H9 (cell line): ENCODE measurements at regions not wholly inside any gene's neighbourhood (a gene's known extent, or its start where the extent isn't known, plus 50 kb on each side); places are given as distances from the start of the nearest gene placed in this dataset.

ENCODE experiments used
- DNase-seq: peaks from one replicate; pipeline ENCODE4 v3.0.0-alpha.2; 2017
- H2AFZ ChIP-seq: one replicate; pipeline ENCODE4 v1.6.1; 2013; ENCODE audit warnings: mild to moderate bottlenecking, low read length, control low read depth, moderate library complexity
- H2AK5ac ChIP-seq: 2 replicates; pipeline ENCODE4 v1.6.1; 2013; ENCODE audit warnings: low read length, control low read depth, mixed read lengths; ENCODE audit not compliant: insufficient read length
- H2BK120ac ChIP-seq: one replicate; pipeline ENCODE4 v1.6.1; 2013; ENCODE audit warnings: low read depth, mild to moderate bottlenecking, low read length, control low read depth, inconsistent platforms; ENCODE audit not compliant: poor library complexity, severe bottlenecking
- H2BK12ac ChIP-seq: 2 replicates; pipeline ENCODE4 v1.6.1; 2013; ENCODE audit warnings: low read length, control low read depth, mixed read lengths, low read depth; ENCODE audit not compliant: insufficient read length
- H2BK15ac ChIP-seq: 2 replicates; pipeline ENCODE4 v1.6.1; 2013; ENCODE audit warnings: low read depth, low read length, control low read depth
- H2BK20ac ChIP-seq: one replicate; pipeline ENCODE4 v1.6.1; 2013; ENCODE audit warnings: low read depth, mild to moderate bottlenecking, low read length, control low read depth, inconsistent platforms; ENCODE audit not compliant: poor library complexity, severe bottlenecking
- H2BK5ac ChIP-seq: 2 replicates; pipeline ENCODE4 v1.6.1; 2013; ENCODE audit warnings: low read length, control low read depth, mixed read lengths; ENCODE audit not compliant: insufficient read length
- H3K14ac ChIP-seq: 2 replicates; pipeline ENCODE4 v1.6.1; 2013; ENCODE audit warnings: low read length, control low read depth; ENCODE audit not compliant: insufficient read depth
- H3K18ac ChIP-seq: 2 replicates; pipeline ENCODE4 v1.6.1; 2013; ENCODE audit warnings: low read depth, mild to moderate bottlenecking, mixed read lengths, low read length, control low read depth; ENCODE audit not compliant: insufficient read length
- H3K23ac ChIP-seq: 2 replicates; pipeline ENCODE4 v1.6.1; 2013; ENCODE audit warnings: low read length, control low read depth, mixed read lengths, low read depth; ENCODE audit not compliant: insufficient read length
- H3K23me2 ChIP-seq: 2 replicates; pipeline ENCODE4 v1.6.1; 2013; ENCODE audit warnings: low read depth, mild to moderate bottlenecking, mixed read lengths, low read length, control low read depth; ENCODE audit not compliant: insufficient read length, poor library complexity, severe bottlenecking
- H3K27ac ChIP-seq: 2 replicates; pipeline ENCODE4 v1.5.1; 2013; ENCODE audit warnings: low read length, control low read depth, mixed read lengths, low read depth; ENCODE audit not compliant: insufficient read length
- H3K27me3 ChIP-seq: 2 replicates; pipeline ENCODE4 v1.6.1; 2013; ENCODE audit warnings: low read length, control low read depth, inconsistent platforms; ENCODE audit not compliant: insufficient read depth
- H3K4ac ChIP-seq: 2 replicates; pipeline ENCODE4 v1.6.1; 2013; ENCODE audit warnings: low read depth, mild to moderate bottlenecking, control low read depth, inconsistent platforms, low read length, moderate library complexity
- H3K4me1 ChIP-seq: 2 replicates; pipeline ENCODE4 v1.6.1; 2013; ENCODE audit warnings: low read length, control low read depth, inconsistent platforms; ENCODE audit not compliant: insufficient read depth
- H3K4me2 ChIP-seq: 2 replicates; pipeline ENCODE4 v1.6.1; 2013; ENCODE audit warnings: low read length, control low read depth, mixed read lengths; ENCODE audit not compliant: insufficient read length, insufficient read depth
- H3K56ac ChIP-seq: 2 replicates; pipeline ENCODE4 v1.6.1; 2013; ENCODE audit warnings: low read depth, mild to moderate bottlenecking, mixed read lengths, low read length, control low read depth; ENCODE audit not compliant: insufficient read length
- H3K79me1 ChIP-seq: 2 replicates; pipeline ENCODE4 v1.6.1; 2013; ENCODE audit warnings: low read depth, mild to moderate bottlenecking, moderate library complexity, low read length, control low read depth, inconsistent platforms; ENCODE audit not compliant: insufficient read depth, poor library complexity, severe bottlenecking
- H3K79me2 ChIP-seq: 2 replicates; pipeline ENCODE4 v1.6.1; 2013; ENCODE audit warnings: low read length, control low read depth, inconsistent platforms; ENCODE audit not compliant: insufficient read depth
- H3K9ac ChIP-seq: 2 replicates; pipeline ENCODE4 v1.6.1; 2013; ENCODE audit warnings: low read length, control low read depth, mixed read lengths; ENCODE audit not compliant: insufficient read length; ENCODE audit errors: extremely low read depth
- H3K9me3 ChIP-seq: one replicate; pipeline ENCODE4 v1.6.1; 2013; ENCODE audit warnings: low read depth, low read length, inconsistent platforms; ENCODE audit not compliant: control insufficient read depth
- H3T11ph ChIP-seq: one replicate; pipeline ENCODE4 v1.6.1; 2013; ENCODE audit warnings: mild to moderate bottlenecking, low read length, control low read depth, inconsistent platforms
- H4K20me1 ChIP-seq: one replicate; pipeline ENCODE4 v1.6.1; 2013; ENCODE audit not compliant: control insufficient read depth, insufficient read length, insufficient read depth
- H4K5ac ChIP-seq: 2 replicates; pipeline ENCODE4 v1.6.1; 2013; ENCODE audit warnings: low read depth, mild to moderate bottlenecking, mixed read lengths, low read length, control low read depth; ENCODE audit not compliant: insufficient read length
- H4K8ac ChIP-seq: replicated peaks from 2 replicates; pipeline ENCODE4 v1.6.1; 2013; ENCODE audit warnings: low read length, control low read depth, mixed read lengths, low read depth; ENCODE audit not compliant: insufficient read length
- H4K91ac ChIP-seq: 2 replicates; pipeline ENCODE4 v1.6.1; 2013; ENCODE audit warnings: low read depth, mild to moderate bottlenecking, moderate library complexity, mixed read lengths, low read length, control low read depth; ENCODE audit not compliant: insufficient read length
- H3K27ac Mint-ChIP-seq, 3 experiments: 2 replicates in 2 of 3; 3 replicates in 1 of 3; pipeline ENCODE4 v1.8.0; 2020 to 2021; ENCODE audit warnings: mixed read lengths in 3 of 3, mild to moderate bottlenecking in 1 of 3, moderate library complexity in 1 of 3
- H3K27me3 Mint-ChIP-seq: 2 replicates; pipeline ENCODE4 v1.8.0; 2021; ENCODE audit warnings: low read depth, mild to moderate bottlenecking, moderate library complexity, mixed read lengths
- H3K36me3 Mint-ChIP-seq, 3 experiments: 2 replicates in 2 of 3; 3 replicates in 1 of 3; pipeline ENCODE4 v1.8.0; 2020 to 2021; ENCODE audit warnings: low read depth in 3 of 3, mixed read lengths in 3 of 3; ENCODE audit not compliant: insufficient read depth in 1 of 3
- H3K4me1 Mint-ChIP-seq, 2 experiments: 2 replicates each; pipeline ENCODE4 v1.8.0; 2020; ENCODE audit warnings: mixed read lengths in 2 of 2
- H3K4me3 Mint-ChIP-seq, 2 experiments: 2 replicates in 1 of 2; 3 replicates in 1 of 2; pipeline ENCODE4 v1.8.0; 2020 to 2021; ENCODE audit warnings: mild to moderate bottlenecking in 2 of 2, mixed read lengths in 2 of 2, moderate library complexity in 1 of 2
- H3K9me3 Mint-ChIP-seq, 2 experiments: 2 replicates in 1 of 2; 3 replicates in 1 of 2; pipeline ENCODE4 v1.8.0; 2020; ENCODE audit warnings: mild to moderate bottlenecking in 2 of 2, mixed read lengths in 2 of 2, moderate library complexity in 1 of 2
- CTCF ChIP-seq: fragments of 200-600 bp; sonication (generic); conservative IDR thresholded peaks from 3 replicates; pipeline ENCODE4 v1.8.0; 2021; ENCODE audit warnings: antibody characterized with exemption, mild to moderate bottlenecking
- WGBS: extraction: QIAGEN DNeasy Blood & Tissue Kit; methylation state at CpG from one replicate; pipeline ENCODE4 v1.1.7; 2013; ENCODE audit warnings: missing lambda C conversion rate, low lambda C conversion rate, mixed read lengths; ENCODE audit not compliant: insufficient read length; ENCODE audit errors: extremely low coverage; 5-methylcytosine and 5-hydroxymethylcytosine counted together

- H2AK5ac ChIP-seq, result no peak overlapping the region
- H3K23me2 ChIP-seq, result no peaks in the 10 kb centered on the region
- H3K36me3 Mint-ChIP-seq, result peaks cover 0 to 19% (median 3%) of the 10 kb centered on the region in 3 experiments
- H3K56ac ChIP-seq, result no peak overlapping the region
- no peaks in the 10 kb centered on the region for H3K9me3 ChIP-seq
- no peak overlapping the region for H2BK120ac ChIP-seq
- H3K9me3 Mint-ChIP-seq, result peaks cover 6 to 12% of the 10 kb centered on the region in 2 experiments; a peak in 4 of 5 replicates
- no peak overlapping the region for H4K8ac ChIP-seq
- no peaks in the 10 kb centered on the region for H4K20me1 ChIP-seq
- H3K14ac ChIP-seq, result no peak overlapping the region
- peaks cover 0 to 3% of the 10 kb centered on the region in 2 experiments; a peak in 1 of 4 replicates for H3K4me1 Mint-ChIP-seq
- no peak overlapping the region for H2BK5ac ChIP-seq
- H3K27ac Mint-ChIP-seq, result no peak overlapping the region
- H3K4me2 ChIP-seq, result no peak overlapping the region
- no peak overlapping the region for H2BK12ac ChIP-seq
- H3K4me3 Mint-ChIP-seq, result no peak overlapping the region
- no peaks in the 10 kb centered on the region for H3K27me3 ChIP-seq
- no peaks in the 10 kb centered on the region for H3K27me3 Mint-ChIP-seq
- H2AFZ ChIP-seq, result no peak overlapping the region
- H3K79me1 ChIP-seq, result no peaks in the 10 kb centered on the region
- no peak overlapping the region for H2BK15ac ChIP-seq
- H3K18ac ChIP-seq, result no peak overlapping the region
- no peaks in the 10 kb centered on the region for H3K79me2 ChIP-seq
- no peaks in the 10 kb centered on the region for H3K4me1 ChIP-seq
- no peak overlapping the region for H4K5ac ChIP-seq
- no peak overlapping the region for H2BK20ac ChIP-seq
- no peak for DNase-seq
- H3K23ac ChIP-seq, result no peak overlapping the region
- H4K91ac ChIP-seq, result no peak overlapping the region
- H3K4ac ChIP-seq, result no peak overlapping the region
- TF ChIP-seq CTCF, result no peak
- H3K27ac ChIP-seq, result no peak overlapping the region
- no peak overlapping the region for H3T11ph ChIP-seq
- WGBS, result no CpG with 5 or more reads among the region's 2 CpGs
- H3K9ac ChIP-seq, result no peak overlapping the region
These were observed 614.2 kb upstream of the COBL start for GRCh38 chr7:51930834-51931233.
